DND-41 (cell line): ENCODE measurements at regions not wholly inside any gene's neighbourhood (a gene's known extent, or its start where the extent isn't known, plus 50 kb on each side); places are given as distances from the start of the nearest gene placed in this dataset.

Source experiments
- EZH2 ChIP-seq: IDR thresholded peaks from 3 replicates; pipeline ENCODE4 v1.6.1; 2012; ENCODE audit warnings: borderline replicate concordance, low read depth, mild to moderate bottlenecking, moderate library complexity, low read length, inconsistent platforms; ENCODE audit not compliant: severe bottlenecking
- TF ChIP-seq, protein P1 (sequence below): IDR thresholded peaks from 2 replicates; pipeline ENCODE4 v1.5.1; 2012; ENCODE audit warnings: borderline replicate concordance, low read length, moderate library complexity, mild to moderate bottlenecking; ENCODE audit not compliant: poor library complexity, severe bottlenecking; ENCODE audit errors: extremely low read depth

DNA sequence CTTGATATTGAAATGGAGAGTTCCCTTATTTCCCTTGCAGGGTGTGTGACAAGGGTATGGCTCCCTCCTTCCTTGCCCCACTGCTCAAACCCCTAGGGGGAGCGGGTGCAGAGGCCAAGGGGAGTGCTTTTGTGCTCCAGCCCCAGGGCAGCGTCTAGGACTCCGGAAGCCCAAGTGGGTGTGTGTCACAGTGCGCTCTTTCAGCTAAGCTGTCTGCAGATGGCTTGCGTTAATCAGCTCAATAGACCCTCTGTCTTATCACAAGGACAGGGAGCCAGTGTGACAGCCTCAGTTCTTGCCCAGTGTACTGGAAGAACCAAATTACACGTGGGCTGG lies 523.6 kb upstream of the LMCD1 start:
- no peak for TF ChIP-seq EZH2
- TF ChIP-seq, protein P1, sequence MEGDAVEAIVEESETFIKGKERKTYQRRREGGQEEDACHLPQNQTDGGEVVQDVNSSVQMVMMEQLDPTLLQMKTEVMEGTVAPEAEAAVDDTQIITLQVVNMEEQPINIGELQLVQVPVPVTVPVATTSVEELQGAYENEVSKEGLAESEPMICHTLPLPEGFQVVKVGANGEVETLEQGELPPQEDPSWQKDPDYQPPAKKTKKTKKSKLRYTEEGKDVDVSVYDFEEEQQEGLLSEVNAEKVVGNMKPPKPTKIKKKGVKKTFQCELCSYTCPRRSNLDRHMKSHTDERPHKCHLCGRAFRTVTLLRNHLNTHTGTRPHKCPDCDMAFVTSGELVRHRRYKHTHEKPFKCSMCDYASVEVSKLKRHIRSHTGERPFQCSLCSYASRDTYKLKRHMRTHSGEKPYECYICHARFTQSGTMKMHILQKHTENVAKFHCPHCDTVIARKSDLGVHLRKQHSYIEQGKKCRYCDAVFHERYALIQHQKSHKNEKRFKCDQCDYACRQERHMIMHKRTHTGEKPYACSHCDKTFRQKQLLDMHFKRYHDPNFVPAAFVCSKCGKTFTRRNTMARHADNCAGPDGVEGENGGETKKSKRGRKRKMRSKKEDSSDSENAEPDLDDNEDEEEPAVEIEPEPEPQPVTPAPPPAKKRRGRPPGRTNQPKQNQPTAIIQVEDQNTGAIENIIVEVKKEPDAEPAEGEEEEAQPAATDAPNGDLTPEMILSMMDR = no peak
